Astrocyte (in vitro differentiated cells and primary cell): ENCODE measurements at regions not wholly inside any gene's neighbourhood (a gene's known extent, or its start where the extent isn't known, plus 50 kb on each side); places are given as distances from the start of the nearest gene placed in this dataset.

Experiments used
- CTCF ChIP-seq: IDR thresholded peaks from 2 replicates; pipeline ENCODE4 v1.5.1; 2011; ENCODE audit warnings: low read depth, mild to moderate bottlenecking, inconsistent platforms, low read length, moderate library complexity; ENCODE audit not compliant: insufficient read depth
- EZH2 ChIP-seq: IDR thresholded peaks from 2 replicates; pipeline ENCODE4 v1.6.1; 2012; ENCODE audit warnings: mild to moderate bottlenecking, low read length, inconsistent platforms; ENCODE audit not compliant: insufficient read depth

GRCh38 chr14:22407033-22407432 is 182.0 kb downstream of the DAD1 start:
- TF ChIP-seq CTCF (no peak), EZH2 (no peak)
